ENCODE measurements at regions not wholly inside any gene's neighbourhood (a gene's known extent, or its start where the extent isn't known, plus 50 kb on each side); places are given as distances from the start of the nearest gene placed in this dataset.

- no peak overlapping the region for H3K4me3 ChIP-seq (ENCODE audit: low read length)
- no peak overlapping the region for H3K4me2 ChIP-seq (ENCODE audit: low read length)
- no peaks in the 10 kb centered on the region for H3K9me3 ChIP-seq (ENCODE audit: low read length)
These were observed 192.8 kb upstream of the TTC14 start for GRCh38 chr3:180409170-180409569.

GRCh38 chr3:180409883-180410282 is 192.1 kb upstream of the TTC14 start:
- no peaks in the 10 kb centered on the region for H3K9me3 ChIP-seq (ENCODE audit: low read length)
- H3K9me2 ChIP-seq (ENCODE audit: insufficient read depth, low read length) = no peaks in the 10 kb centered on the region
- TF ChIP-seq CTCF (IDR thresholded peaks at IDR 0.05; ENCODE audit: poor library complexity, severe bottlenecking) = no peak
- TF ChIP-seq MXI1 (conservative IDR thresholded peaks at IDR 0.05; ENCODE audit: poor library complexity, severe bottlenecking) = no peak
- TF ChIP-seq RAD21 (conservative IDR thresholded peaks at IDR 0.05) = no peak
- no peak for TF ChIP-seq REST (IDR thresholded peaks at IDR 0.05; ENCODE audit: borderline replicate concordance)
- no peak for TF ChIP-seq TAF1 (IDR thresholded peaks at IDR 0.05; ENCODE audit: low read depth)
- TF ChIP-seq SMC3 (conservative IDR thresholded peaks at IDR 0.05; ENCODE audit: poor library complexity) = no peak
- H3F3A ChIP-seq (ENCODE audit: insufficient read depth, low read length, poor library complexity, severe bottlenecking) = no peaks in the 10 kb centered on the region
- H2AFZ ChIP-seq (ENCODE audit: low read depth, low read length) = no peak overlapping the region
- no peaks in the 10 kb centered on the region for H3K27me3 ChIP-seq (ENCODE audit: insufficient read depth, low read depth, low read length)
- H3K4me2 ChIP-seq (ENCODE audit: low read length) = no peak overlapping the region
- no peaks in the 10 kb centered on the region for H4K20me1 ChIP-seq (ENCODE audit: insufficient read depth)
- no peak overlapping the region for H3K9ac ChIP-seq (ENCODE audit: low read length)
- no peak overlapping the region for H3K4me3 ChIP-seq (ENCODE audit: low read length)
- no peaks in the 10 kb centered on the region for H3K79me2 ChIP-seq (replicated peaks; ENCODE audit: insufficient read depth, low read length)
- H3K27ac ChIP-seq (ENCODE audit: low read length) = no peak overlapping the region
- no peaks in the 10 kb centered on the region for H3K36me3 ChIP-seq (ENCODE audit: insufficient read depth, low read length)

More at GRCh38 chr3:180409170-180409569, 192.8 kb upstream of the TTC14 start:
- Histone ChIP-seq H3F3A (ENCODE audit: insufficient read depth, low read length, poor library complexity, severe bottlenecking) (no peaks in the 10 kb centered on the region), H3K36me3 (ENCODE audit: insufficient read depth, low read length) (no peaks in the 10 kb centered on the region), H3K9me2 (ENCODE audit: insufficient read depth, low read length) (no peaks in the 10 kb centered on the region), H3K27me3 (ENCODE audit: insufficient read depth, low read depth, low read length) (no peaks in the 10 kb centered on the region), H4K20me1 (ENCODE audit: insufficient read depth) (no peaks in the 10 kb centered on the region), H3K79me2 (replicated peaks; ENCODE audit: insufficient read depth, low read length) (no peaks in the 10 kb centered on the region), H3K27ac (ENCODE audit: low read length) (no peak overlapping the region), H3K9ac (ENCODE audit: low read length) (no peak overlapping the region), H2AFZ (ENCODE audit: low read depth, low read length) (no peak overlapping the region)
- no peak for TF ChIP-seq POLR2AphosphoS5 (IDR thresholded peaks at IDR 0.05)
- no peak for TF ChIP-seq REST (IDR thresholded peaks at IDR 0.05; ENCODE audit: borderline replicate concordance)
- TF ChIP-seq CTCF (IDR thresholded peaks at IDR 0.05; ENCODE audit: poor library complexity, severe bottlenecking) = no peak
- TF ChIP-seq TAF1 (IDR thresholded peaks at IDR 0.05; ENCODE audit: low read depth) = no peak
- TF ChIP-seq EP300 (conservative IDR thresholded peaks at IDR 0.05; ENCODE audit: poor library complexity, severe bottlenecking) = no peak
- no peak for TF ChIP-seq SMC3 (conservative IDR thresholded peaks at IDR 0.05; ENCODE audit: poor library complexity)
- no peak for TF ChIP-seq RAD21 (conservative IDR thresholded peaks at IDR 0.05)
- TF ChIP-seq MXI1 (conservative IDR thresholded peaks at IDR 0.05; ENCODE audit: poor library complexity, severe bottlenecking) = no peak
- no peak for TF ChIP-seq EZH2 (IDR thresholded peaks at IDR 0.05; ENCODE audit: borderline replicate concordance, insufficient read depth, low read length, poor library complexity, severe bottlenecking)
